Esophagus muscularis mucosa (tissue), 4 donors: ENCODE measurements at regions not wholly inside any gene's neighbourhood (a gene's known extent, or its start where the extent isn't known, plus 50 kb on each side); places are given as distances from the start of the nearest gene placed in this dataset.

Experiments used
- CTCF ChIP-seq, 3 experiments: fragments of 200-600 bp in 2 of 3; fragments of 450-650 bp in 1 of 3; sonication (generic) in 2 of 3; IDR thresholded peaks; one replicate each; pipeline ENCODE4 v1.5.1; 2017 to 2019; ENCODE audit warnings: antibody characterized with exemption in 3 of 3, mild to moderate bottlenecking in 2 of 3, moderate library complexity in 1 of 3
- EP300 ChIP-seq: sonication (generic); formaldehyde crosslinking; IDR thresholded peaks from one replicate; pipeline ENCODE4 v1.6.1; 2017; ENCODE audit warnings: antibody characterized with exemption
- POLR2A ChIP-seq: fragments of 450-650 bp; IDR thresholded peaks from one replicate; pipeline ENCODE4 v1.6.1; 2017; ENCODE audit warnings: antibody characterized with exemption, moderate library complexity, mild to moderate bottlenecking, low read depth
- POLR2AphosphoS5 ChIP-seq, 2 donors: sonication (generic); formaldehyde crosslinking; IDR thresholded peaks; one replicate each; pipeline ENCODE4 v1.6.1; 2017; ENCODE audit warnings: antibody characterized with exemption in 2 of 2

DNA sequence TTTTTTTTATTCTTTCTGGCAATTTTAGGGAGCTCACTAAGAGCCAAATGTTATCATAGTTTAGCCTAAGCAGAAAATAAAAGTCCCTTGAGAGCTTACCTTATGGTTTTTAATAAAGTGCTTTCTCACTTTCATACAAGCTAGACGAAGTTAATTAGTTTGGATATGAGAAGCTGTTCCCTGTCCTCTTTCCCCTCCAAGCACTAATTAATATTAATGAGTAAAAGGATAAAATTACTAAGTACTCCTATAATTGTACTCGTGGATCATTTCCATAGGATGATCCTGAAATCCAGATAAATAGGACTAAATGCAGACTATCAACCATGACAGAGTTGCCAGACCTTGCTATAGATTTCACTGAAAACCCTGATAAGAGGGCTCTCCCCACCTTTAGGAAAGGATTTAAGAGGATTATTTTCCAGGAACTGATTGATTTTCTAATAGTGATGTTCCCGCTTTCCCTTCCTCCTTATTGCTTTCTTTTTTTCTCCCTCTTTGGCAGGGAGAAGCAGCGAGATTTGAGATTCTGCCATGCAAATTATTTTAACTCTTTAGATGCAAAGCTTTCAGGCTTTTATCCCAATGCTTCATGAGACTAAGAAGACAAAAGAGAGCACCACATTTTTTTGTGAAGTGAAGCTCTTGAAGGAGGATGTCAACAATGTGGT is 58.3 kb upstream of the HECW1 start:
- TF ChIP-seq CTCF (IDR thresholded peaks at IDR 0.05) (no peak), POLR2A (no peak), EP300 (no peak), POLR2AphosphoS5 (IDR thresholded peaks at IDR 0.05) (no peak)
